HEK293T (cell line): ENCODE measurements at regions not wholly inside any gene's neighbourhood (a gene's known extent, or its start where the extent isn't known, plus 50 kb on each side); places are given as distances from the start of the nearest gene placed in this dataset.

ENCODE experiments used
- ARNT ChIP-seq: fragments of 450-650 bp; IDR thresholded peaks from 2 replicates; pipeline ENCODE4 v1.6.1; 2017; ENCODE audit warnings: mild to moderate bottlenecking
- BHLHE40 ChIP-seq: fragments of 450-650 bp; IDR thresholded peaks from 2 replicates; pipeline ENCODE4 v1.6.1; 2016; ENCODE audit warnings: mild to moderate bottlenecking, moderate library complexity, borderline replicate concordance
- CTBP1 ChIP-seq: fragments of 450-650 bp; IDR thresholded peaks from 2 replicates; pipeline ENCODE4 v1.6.1; 2016; ENCODE audit warnings: borderline replicate concordance
- FOXA1 ChIP-seq: fragments of 450-650 bp; IDR thresholded peaks from 2 replicates; pipeline ENCODE4 v1.6.1; 2016; ENCODE audit warnings: mild to moderate bottlenecking
- FOXK2 ChIP-seq: fragments of 450-650 bp; IDR thresholded peaks from 2 replicates; pipeline ENCODE4 v1.6.1; 2016; ENCODE audit warnings: mild to moderate bottlenecking
- FOXM1 ChIP-seq: fragments of 450-650 bp; IDR thresholded peaks from 2 replicates; pipeline ENCODE4 v1.6.1; 2017; ENCODE audit warnings: mild to moderate bottlenecking, borderline replicate concordance
- HDGF ChIP-seq: fragments of 450-650 bp; IDR thresholded peaks from 2 replicates; pipeline ENCODE4 v1.6.1; 2017; ENCODE audit warnings: antibody characterized with exemption, borderline replicate concordance
- L3MBTL2 ChIP-seq: fragments of 450-650 bp; conservative IDR thresholded peaks from 2 replicates; pipeline ENCODE4 v1.6.1; 2016; ENCODE audit warnings: mild to moderate bottlenecking
- NFRKB ChIP-seq: fragments of 450-650 bp; IDR thresholded peaks from 2 replicates; pipeline ENCODE4 v1.6.1; 2016; ENCODE audit warnings: mild to moderate bottlenecking, moderate library complexity
- SP1 ChIP-seq: fragments of 450-650 bp; IDR thresholded peaks from 2 replicates; pipeline ENCODE4 v1.6.1; 2017
- TARDBP ChIP-seq: fragments of 450-650 bp; IDR thresholded peaks from 2 replicates; pipeline ENCODE4 v1.6.1; 2016
- ZNF384 ChIP-seq: fragments of 450-650 bp; IDR thresholded peaks from 2 replicates; pipeline ENCODE4 v1.6.1; 2016

GRCh38 chr6:22980446-22980845 lies 411.1 kb downstream of the HDGFL1 start:
- TF ChIP-seq FOXK2 (no peak), L3MBTL2 (no peak), ZNF384 (no peak), FOXA1 (no peak), NFRKB (no peak), CTBP1 (no peak), FOXM1 (no peak), BHLHE40 (no peak), TARDBP (no peak), SP1 (no peak), HDGF (no peak), ARNT (no peak)
